ENCODE measurements at regions not wholly inside any gene's neighbourhood (a gene's known extent, or its start where the extent isn't known, plus 50 kb on each side); places are given as distances from the start of the nearest gene placed in this dataset.

- intact Hi-C loops (cut with micrococcal nuclease) (no loop called here), in situ Hi-C loops (cut with MboI) (no loop called here)
- ChIA-PET POLR2A (no interaction called here), CTCF (ENCODE audit: low intra/inter-chr PET ratio) (no interaction called here)
- Histone ChIP-seq H3K9me1 (ENCODE audit: control insufficient read depth, insufficient read depth, low read length) (no peaks in the 10 kb centered on the region), H3K4me1 (replicated peaks in 1 of 2; ENCODE audit: control insufficient read depth in 2 of 2, insufficient read depth in 2 of 2, low read length in 2 of 2) (no peaks in the 10 kb centered on the region; a peak in 1 of 5 replicates), H3K9me3 (replicated peaks; ENCODE audit: control insufficient read depth, insufficient read depth, low read depth, low read length) (no peaks in the 10 kb centered on the region), H3K4me2 (ENCODE audit: insufficient read depth, low read length) (no peak overlapping the region), H3K27me3 (ENCODE audit: control insufficient read depth in 2 of 2, insufficient read depth in 2 of 2, low read length in 2 of 2) (no peaks in the 10 kb centered on the region), H4K20me1 (replicated peaks; ENCODE audit: control insufficient read depth, insufficient read depth, low read length) (no peaks in the 10 kb centered on the region), H3K79me2 (ENCODE audit: control insufficient read depth, insufficient read depth, low read length) (no peaks in the 10 kb centered on the region), H2AFZ (ENCODE audit: low read depth, low read length) (no peak overlapping the region), H3K9ac (ENCODE audit: insufficient read depth in 1 of 2, low read depth in 2 of 2, low read length in 2 of 2) (no peak overlapping the region), H3K36me3 (ENCODE audit: control insufficient read depth, insufficient read depth, low read length) (no peaks in the 10 kb centered on the region), H3K27ac (ENCODE audit: extremely low read depth, low read depth, low read length) (peak overlapping the region; percentile 69; the same call in 1 of the 3 replicates), H3K4me3 (no peak overlapping the region)
- FAIRE-seq (no peak), DNase-seq (ENCODE audit: extremely low read depth in 1 of 4, low spot score in 3 of 4) (no peak), ATAC-seq (no peak)
- no TSS peak for BruUV-seq (replicated peaks)
- 11% methylated on average over 3 of the region's 3 CpGs for WGBS (ENCODE audit: insufficient coverage, low coverage, missing lambda C conversion rate)
- TF ChIP-seq, protein P1, sequence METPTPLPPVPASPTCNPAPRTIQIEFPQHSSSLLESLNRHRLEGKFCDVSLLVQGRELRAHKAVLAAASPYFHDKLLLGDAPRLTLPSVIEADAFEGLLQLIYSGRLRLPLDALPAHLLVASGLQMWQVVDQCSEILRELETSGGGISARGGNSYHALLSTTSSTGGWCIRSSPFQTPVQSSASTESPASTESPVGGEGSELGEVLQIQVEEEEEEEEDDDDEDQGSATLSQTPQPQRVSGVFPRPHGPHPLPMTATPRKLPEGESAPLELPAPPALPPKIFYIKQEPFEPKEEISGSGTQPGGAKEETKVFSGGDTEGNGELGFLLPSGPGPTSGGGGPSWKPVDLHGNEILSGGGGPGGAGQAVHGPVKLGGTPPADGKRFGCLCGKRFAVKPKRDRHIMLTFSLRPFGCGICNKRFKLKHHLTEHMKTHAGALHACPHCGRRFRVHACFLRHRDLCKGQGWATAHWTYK (CRISPR knock-in tag; IDR thresholded peaks at IDR 0.05): no peak
- TF ChIP-seq FOXA3 (CRISPR knock-in tag; conservative IDR thresholded peaks at IDR 0.05 in 1 of 2, IDR thresholded peaks at IDR 0.05 in 1 of 2): 0 out of 4 replicates have a peak, but pooled peaks of 1 of the 2 experiments have one; percentile 35
These were observed 502.8 kb downstream of the IGSF11 start for GRCh38 chr3:118531816-118532215.

- WGBS (ENCODE audit: insufficient coverage, low coverage, missing lambda C conversion rate): 0% methylated on average over 1 of the region's 1 CpG
- Histone ChIP-seq H3K4me1 (replicated peaks in 1 of 2; ENCODE audit: control insufficient read depth in 2 of 2, insufficient read depth in 2 of 2, low read length in 2 of 2) (no peaks in the 10 kb centered on the region; a peak in 1 of 5 replicates), H3K4me3 (no peak overlapping the region), H3K27ac (ENCODE audit: extremely low read depth, low read depth, low read length) (no peak overlapping the region), H2AFZ (ENCODE audit: low read depth, low read length) (no peak overlapping the region), H3K9ac (ENCODE audit: insufficient read depth in 1 of 2, low read depth in 2 of 2, low read length in 2 of 2) (no peak overlapping the region), H3K36me3 (ENCODE audit: control insufficient read depth, insufficient read depth, low read length) (no peaks in the 10 kb centered on the region), H3K79me2 (ENCODE audit: control insufficient read depth, insufficient read depth, low read length) (no peaks in the 10 kb centered on the region), H3K9me3 (replicated peaks; ENCODE audit: control insufficient read depth, insufficient read depth, low read depth, low read length) (no peaks in the 10 kb centered on the region), H3K9me1 (ENCODE audit: control insufficient read depth, insufficient read depth, low read length) (no peaks in the 10 kb centered on the region), H4K20me1 (replicated peaks; ENCODE audit: control insufficient read depth, insufficient read depth, low read length) (no peaks in the 10 kb centered on the region), H3K4me2 (ENCODE audit: insufficient read depth, low read length) (no peak overlapping the region), H3K27me3 (ENCODE audit: control insufficient read depth in 2 of 2, insufficient read depth in 2 of 2, low read length in 2 of 2) (no peaks in the 10 kb centered on the region)
- ATAC-seq: no peak
- no TSS peak for BruUV-seq (replicated peaks)
- intact Hi-C loops (cut with micrococcal nuclease) (no loop called here), in situ Hi-C loops (cut with MboI) (no loop called here)
- ChIA-PET CTCF (ENCODE audit: low intra/inter-chr PET ratio) (no interaction called here), POLR2A (no interaction called here)
- DNase-seq (ENCODE audit: extremely low read depth in 1 of 4, low spot score in 3 of 4): no peak
- no peak for FAIRE-seq
- TF ChIP-seq COPS2 (conservative IDR thresholded peaks at IDR 0.05): no peak
- TF ChIP-seq, protein P2, sequence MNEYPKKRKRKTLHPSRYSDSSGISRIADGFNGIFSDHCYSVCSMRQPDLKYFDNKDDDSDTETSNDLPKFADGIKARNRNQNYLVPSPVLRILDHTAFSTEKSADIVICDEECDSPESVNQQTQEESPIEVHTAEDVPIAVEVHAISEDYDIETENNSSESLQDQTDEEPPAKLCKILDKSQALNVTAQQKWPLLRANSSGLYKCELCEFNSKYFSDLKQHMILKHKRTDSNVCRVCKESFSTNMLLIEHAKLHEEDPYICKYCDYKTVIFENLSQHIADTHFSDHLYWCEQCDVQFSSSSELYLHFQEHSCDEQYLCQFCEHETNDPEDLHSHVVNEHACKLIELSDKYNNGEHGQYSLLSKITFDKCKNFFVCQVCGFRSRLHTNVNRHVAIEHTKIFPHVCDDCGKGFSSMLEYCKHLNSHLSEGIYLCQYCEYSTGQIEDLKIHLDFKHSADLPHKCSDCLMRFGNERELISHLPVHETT (CRISPR knock-in tag; conservative IDR thresholded peaks at IDR 0.05 in 1 of 2, IDR thresholded peaks at IDR 0.05 in 1 of 2): no peak
- no peak for TF ChIP-seq TRIM24 (IDR thresholded peaks at IDR 0.05)
- TF ChIP-seq, protein P3, sequence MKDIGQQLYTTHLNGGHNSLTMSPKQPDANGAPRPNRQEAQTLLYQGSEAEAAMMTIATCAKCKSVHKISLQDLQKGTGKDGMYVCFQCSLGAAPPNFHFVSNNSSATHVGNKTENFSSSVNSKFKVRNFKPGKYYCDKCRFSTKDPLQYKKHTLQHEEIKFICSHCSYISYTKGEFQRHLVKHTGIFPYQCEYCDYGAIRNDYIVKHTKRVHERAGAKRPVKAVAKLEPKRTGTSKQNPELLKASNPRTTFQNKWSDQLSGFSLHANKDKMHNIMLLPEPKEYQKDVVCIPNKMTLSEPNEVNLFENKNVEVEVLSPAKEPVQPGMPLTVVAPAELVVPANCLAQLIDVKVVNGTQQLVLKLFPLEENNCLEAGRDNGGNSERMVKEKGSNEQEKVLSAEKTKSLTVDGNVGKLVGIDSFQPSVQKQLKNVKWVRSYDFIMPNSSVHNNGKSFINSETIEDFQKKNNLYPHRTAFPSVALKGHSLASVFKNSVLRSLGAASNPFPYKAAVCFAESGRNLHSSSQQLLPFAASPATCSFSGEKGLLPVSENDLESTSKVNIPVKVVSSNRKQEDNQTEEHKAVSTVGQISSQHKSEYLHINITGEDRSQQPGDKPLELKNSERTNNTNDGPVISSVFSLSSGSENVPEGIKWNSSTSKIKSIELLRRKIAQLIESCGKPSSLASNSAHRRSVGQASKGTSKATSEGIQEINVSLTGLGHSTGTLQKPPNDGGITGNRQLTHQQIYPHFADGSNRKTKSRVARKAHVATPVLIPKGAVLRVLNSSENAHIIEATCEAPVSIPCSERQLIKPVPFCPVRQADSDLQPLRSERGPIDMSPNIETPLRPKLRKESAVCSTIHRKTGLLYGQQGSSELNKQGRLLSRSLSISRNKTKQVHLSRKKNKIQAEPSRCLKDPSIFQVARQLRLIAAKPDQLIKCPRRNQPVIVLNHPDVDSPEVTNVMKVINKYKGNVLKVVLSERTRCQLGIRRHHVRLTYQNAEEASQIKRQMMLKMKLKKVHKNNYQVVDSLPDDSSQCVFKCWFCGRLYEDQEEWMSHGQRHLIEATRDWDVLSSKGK (CRISPR knock-in tag; IDR thresholded peaks at IDR 0.05): no peak
- TF ChIP-seq HCFC1 (IDR thresholded peaks at IDR 0.05; ENCODE audit: low read depth, low read length): no peak
- TF ChIP-seq ZKSCAN3 (CRISPR knock-in tag; IDR thresholded peaks at IDR 0.05): no peak
- no peak for TF ChIP-seq SMAD3 (CRISPR knock-in tag; conservative IDR thresholded peaks at IDR 0.05)
These were observed 501.0 kb downstream of the IGSF11 start for GRCh38 chr3:118533676-118534075.

All from K562 (cell line).